Trophoblast cell (in vitro differentiated cells and primary cell): ENCODE measurements at regions not wholly inside any gene's neighbourhood (a gene's known extent, or its start where the extent isn't known, plus 50 kb on each side); places are given as distances from the start of the nearest gene placed in this dataset.

Source experiments
- DNase-seq, 2 donors: peaks; one replicate each; pipeline ENCODE4 v3.0.0-alpha.2; 2016
- H2AFZ ChIP-seq: 2 replicates; pipeline ENCODE4 v1.6.1; 2013; ENCODE audit warnings: low read length, moderate library complexity, mild to moderate bottlenecking; ENCODE audit not compliant: insufficient read depth, poor library complexity
- H2AK5ac ChIP-seq: 2 replicates; pipeline ENCODE4 v1.6.1; 2013; ENCODE audit warnings: mild to moderate bottlenecking, low read length
- H2BK120ac ChIP-seq: 2 replicates; pipeline ENCODE4 v1.6.1; 2013; ENCODE audit warnings: low read length, mild to moderate bottlenecking, moderate library complexity; ENCODE audit not compliant: insufficient read depth, poor library complexity
- H2BK12ac ChIP-seq: 2 replicates; pipeline ENCODE4 v1.6.1; 2013; ENCODE audit warnings: mild to moderate bottlenecking, low read length, moderate library complexity
- H2BK5ac ChIP-seq: 2 replicates; pipeline ENCODE4 v1.6.1; 2013; ENCODE audit warnings: low read length, low read depth, moderate library complexity, mild to moderate bottlenecking; ENCODE audit not compliant: poor library complexity
- H3K14ac ChIP-seq: 2 replicates; pipeline ENCODE4 v1.6.1; 2013; ENCODE audit warnings: mild to moderate bottlenecking, low read length
- H3K18ac ChIP-seq: 2 replicates; pipeline ENCODE4 v1.6.1; 2013; ENCODE audit warnings: mild to moderate bottlenecking, low read length
- H3K23ac ChIP-seq: 2 replicates; pipeline ENCODE4 v1.6.1; 2013; ENCODE audit warnings: low read length
- H3K27ac ChIP-seq: 2 replicates; pipeline ENCODE4 v1.5.1; 2013; ENCODE audit warnings: low read depth, mild to moderate bottlenecking, inconsistent platforms, low read length, moderate library complexity
- H3K27me3 ChIP-seq: 2 replicates; pipeline ENCODE4 v1.6.1; 2013; ENCODE audit warnings: inconsistent platforms, mild to moderate bottlenecking, low read length, moderate library complexity; ENCODE audit not compliant: insufficient read depth
- H3K36me3 ChIP-seq, 2 experiments: 1 replicate in 1 of 2; 2 replicates in 1 of 2; pipeline ENCODE4 v1.6.1; 2013; ENCODE audit warnings: low read length in 2 of 2, mild to moderate bottlenecking in 2 of 2, moderate library complexity in 1 of 2; ENCODE audit not compliant: insufficient read depth in 2 of 2, control insufficient read depth in 1 of 2
- H3K4ac ChIP-seq: 2 replicates; pipeline ENCODE4 v1.6.1; 2013; ENCODE audit warnings: low read depth, mild to moderate bottlenecking, low read length, moderate library complexity
- H3K4me1 ChIP-seq, 2 experiments: 1 replicate in 1 of 2; 2 replicates in 1 of 2; pipeline ENCODE4 v1.6.1; 2013; ENCODE audit warnings: low read length in 2 of 2, mild to moderate bottlenecking in 2 of 2, moderate library complexity in 1 of 2; ENCODE audit not compliant: insufficient read depth in 2 of 2, control insufficient read depth in 1 of 2
- H3K4me2 ChIP-seq: 2 replicates; pipeline ENCODE4 v1.6.1; 2013; ENCODE audit warnings: inconsistent platforms, mild to moderate bottlenecking, low read length, moderate library complexity
- H3K4me3 ChIP-seq: 2 replicates; pipeline ENCODE4 v1.5.1; 2013; ENCODE audit warnings: mild to moderate bottlenecking, low read depth, low read length, inconsistent platforms
- H3K79me1 ChIP-seq: one replicate; pipeline ENCODE4 v1.6.1; 2013; ENCODE audit warnings: low read length
- H3K79me2 ChIP-seq: 2 replicates; pipeline ENCODE4 v1.6.1; 2013; ENCODE audit warnings: low read length, mild to moderate bottlenecking; ENCODE audit not compliant: control insufficient read depth, insufficient read depth, poor library complexity
- H3K9ac ChIP-seq: 2 replicates; pipeline ENCODE4 v1.6.1; 2013; ENCODE audit warnings: mild to moderate bottlenecking, low read length
- H3K9me3 ChIP-seq: 2 replicates; pipeline ENCODE4 v1.6.1; 2013; ENCODE audit warnings: low read depth, mild to moderate bottlenecking, control low read depth, inconsistent platforms, low read length; ENCODE audit not compliant: insufficient read depth
- H4K12ac ChIP-seq: 2 replicates; pipeline ENCODE4 v1.6.1; 2013; ENCODE audit warnings: low read depth, mild to moderate bottlenecking, low read length, moderate library complexity
- H4K8ac ChIP-seq: 2 replicates; pipeline ENCODE4 v1.6.1; 2013; ENCODE audit warnings: low read depth, mild to moderate bottlenecking, low read length, moderate library complexity
- H4K91ac ChIP-seq: one replicate; pipeline ENCODE4 v1.6.1; 2013; ENCODE audit warnings: low read depth, mild to moderate bottlenecking, low read length, moderate library complexity
- WGBS: extraction: QIAGEN DNeasy Blood & Tissue Kit; methylation state at CpG from one replicate; pipeline ENCODE4 v1.1.7; 2013; ENCODE audit warnings: missing lambda C conversion rate; ENCODE audit not compliant: insufficient read length, insufficient coverage; ENCODE audit errors: extremely low coverage; 5-methylcytosine and 5-hydroxymethylcytosine counted together

DNA sequence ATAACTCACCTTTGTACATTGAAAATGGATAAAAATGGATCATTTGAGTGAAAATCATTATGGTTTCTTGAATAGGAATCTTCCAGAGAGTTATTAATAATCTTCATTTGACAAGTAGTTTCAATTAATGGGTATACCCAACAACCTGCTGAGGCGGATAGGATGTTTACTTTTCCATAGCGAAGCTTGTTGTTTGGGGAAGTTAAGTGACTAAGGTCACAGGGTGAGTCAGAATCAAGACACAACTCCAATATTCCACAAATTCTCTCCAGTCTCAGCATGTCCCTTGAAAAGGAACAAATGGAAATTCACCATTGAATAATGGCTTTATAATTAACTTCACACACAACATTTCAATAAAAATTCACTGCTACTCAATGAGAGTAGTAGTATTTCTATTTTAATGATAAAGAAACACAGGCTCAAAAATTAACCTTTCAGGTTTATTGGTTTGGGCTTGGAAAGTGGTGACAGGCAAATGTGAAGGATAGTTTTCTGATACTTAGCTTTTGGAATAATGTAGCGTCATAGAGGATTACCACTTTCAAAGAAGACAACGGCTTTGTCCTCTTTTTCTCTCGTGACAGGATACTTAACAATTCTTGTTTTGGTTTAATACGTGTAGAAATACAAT, 211.3 kb downstream of the GPD2 start:
- no peaks in the 10 kb centered on the region for H3K4me1 ChIP-seq
- WGBS: no CpG with 5 or more reads among the region's 6 CpGs
- H4K12ac ChIP-seq: no peak overlapping the region
- H2AK5ac ChIP-seq: no peak overlapping the region
- H3K36me3 ChIP-seq: no peaks in the 10 kb centered on the region
- H3K9ac ChIP-seq: no peak overlapping the region
- DNase-seq: no peak
- no peak overlapping the region for H3K4me3 ChIP-seq
- no peak overlapping the region for H4K8ac ChIP-seq
- H3K14ac ChIP-seq: no peak overlapping the region
- H3K4ac ChIP-seq: no peak overlapping the region
- H2AFZ ChIP-seq: no peak overlapping the region
- no peak overlapping the region for H2BK12ac ChIP-seq
- H3K4me2 ChIP-seq: no peak overlapping the region
- H3K27me3 ChIP-seq: no peaks in the 10 kb centered on the region
- H3K9me3 ChIP-seq: no peaks in the 10 kb centered on the region
- H3K27ac ChIP-seq: no peak overlapping the region
- no peak overlapping the region for H4K91ac ChIP-seq
- no peaks in the 10 kb centered on the region for H3K79me1 ChIP-seq
- no peaks in the 10 kb centered on the region for H3K79me2 ChIP-seq
- H2BK120ac ChIP-seq: no peak overlapping the region
- no peak overlapping the region for H2BK5ac ChIP-seq
- H3K23ac ChIP-seq: no peak overlapping the region
- no peak overlapping the region for H3K18ac ChIP-seq

DNA sequence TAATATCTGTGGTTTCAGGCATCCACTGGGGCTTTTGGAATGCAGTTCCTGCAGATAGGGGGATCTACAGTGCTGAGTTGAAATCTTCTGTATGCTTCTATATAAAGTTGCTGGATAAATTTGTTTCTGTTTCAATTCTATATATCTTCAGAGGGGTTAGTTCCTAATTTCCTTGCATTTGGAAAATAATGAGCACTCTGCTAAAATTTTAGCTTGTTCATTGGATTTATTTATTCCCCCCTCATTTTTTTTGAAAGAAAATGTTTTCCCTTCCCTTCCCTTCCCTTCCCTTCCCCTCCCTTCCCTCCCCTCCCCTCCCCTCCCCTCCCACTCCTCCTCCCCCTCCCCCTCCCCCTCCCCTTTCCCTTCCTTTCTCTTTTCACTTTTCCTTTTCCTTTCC, 212.3 kb downstream of the GPD2 start:
- H2BK5ac ChIP-seq: no peak overlapping the region
- H3K79me2 ChIP-seq: no peaks in the 10 kb centered on the region
- H4K91ac ChIP-seq: no peak overlapping the region
- no peak overlapping the region for H3K27ac ChIP-seq
- H2AK5ac ChIP-seq: no peak overlapping the region
- H3K27me3 ChIP-seq: no peaks in the 10 kb centered on the region
- no peaks in the 10 kb centered on the region for H3K4me1 ChIP-seq
- no peaks in the 10 kb centered on the region for H3K36me3 ChIP-seq
- no peak overlapping the region for H4K12ac ChIP-seq
- H4K8ac ChIP-seq: no peak overlapping the region
- no peaks in the 10 kb centered on the region for H3K9me3 ChIP-seq
- no peak for DNase-seq
- H3K14ac ChIP-seq: no peak overlapping the region
- no peaks in the 10 kb centered on the region for H3K79me1 ChIP-seq
- no peak overlapping the region for H3K9ac ChIP-seq
- no peak overlapping the region for H3K4me2 ChIP-seq
- H3K18ac ChIP-seq: no peak overlapping the region
- no peak overlapping the region for H3K4me3 ChIP-seq
- no peak overlapping the region for H3K23ac ChIP-seq
- no peak overlapping the region for H2BK12ac ChIP-seq
- no peak overlapping the region for H2AFZ ChIP-seq
- no peak overlapping the region for H3K4ac ChIP-seq
- H2BK120ac ChIP-seq: no peak overlapping the region

DNA sequence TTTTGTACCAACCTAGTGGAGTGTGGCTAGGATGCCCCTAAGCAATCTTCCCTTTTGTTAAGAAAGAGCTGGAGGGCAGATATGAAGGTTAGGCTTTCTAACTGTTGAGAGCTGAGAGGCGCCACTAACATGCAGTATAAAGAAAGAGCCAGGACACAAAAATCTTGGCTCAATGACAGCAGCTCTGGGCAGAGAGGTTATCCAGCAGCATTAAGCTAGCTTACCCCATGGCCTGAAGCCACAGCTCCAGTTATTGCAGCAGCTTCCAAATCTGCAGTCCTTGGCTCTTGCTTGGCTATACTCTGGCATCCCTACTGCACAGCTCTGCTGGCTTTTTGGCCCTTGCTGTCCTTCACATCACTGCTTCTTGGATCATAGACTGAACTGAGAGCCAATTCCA, 213.4 kb downstream of the GPD2 start:
- H2BK12ac ChIP-seq: no peak overlapping the region
- no peak overlapping the region for H3K4me2 ChIP-seq
- no peaks in the 10 kb centered on the region for H3K4me1 ChIP-seq
- no peak overlapping the region for H2BK120ac ChIP-seq
- no peaks in the 10 kb centered on the region for H3K79me1 ChIP-seq
- H3K9me3 ChIP-seq: no peaks in the 10 kb centered on the region
- no peak overlapping the region for H3K23ac ChIP-seq
- H3K79me2 ChIP-seq: no peaks in the 10 kb centered on the region
- H3K36me3 ChIP-seq: no peaks in the 10 kb centered on the region
- H4K91ac ChIP-seq: no peak overlapping the region
- no peak for DNase-seq
- H2AFZ ChIP-seq: no peak overlapping the region
- no peak overlapping the region for H4K8ac ChIP-seq
- H3K18ac ChIP-seq: no peak overlapping the region
- H2AK5ac ChIP-seq: no peak overlapping the region
- H3K27me3 ChIP-seq: no peaks in the 10 kb centered on the region
- no peak overlapping the region for H3K9ac ChIP-seq
- no peak overlapping the region for H3K4me3 ChIP-seq
- no peak overlapping the region for H3K14ac ChIP-seq
- H3K4ac ChIP-seq: no peak overlapping the region
- no CpG with 5 or more reads among the region's 1 CpG for WGBS
- H3K27ac ChIP-seq: no peak overlapping the region
- no peak overlapping the region for H2BK5ac ChIP-seq
- no peak overlapping the region for H4K12ac ChIP-seq

DNA sequence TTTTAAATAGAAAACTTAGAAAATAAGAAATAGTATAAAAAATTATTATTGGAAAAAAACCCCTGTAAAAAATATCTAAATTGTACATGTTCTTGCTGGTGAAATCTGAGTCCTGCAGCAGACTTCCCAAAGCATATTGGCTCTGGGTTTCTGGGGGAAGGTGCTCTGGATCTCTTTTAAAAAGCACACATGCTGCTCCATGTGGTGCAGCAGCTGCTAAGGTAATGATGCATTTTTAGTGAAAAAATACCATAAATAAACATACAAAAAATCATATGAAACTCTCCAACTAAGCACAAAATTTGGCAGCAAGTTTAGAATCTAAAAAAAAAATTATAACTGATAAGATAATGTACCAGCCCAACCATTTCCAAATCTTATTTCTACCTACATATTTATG, 216.5 kb downstream of the GPD2 start:
- Histone ChIP-seq H3K9me3 (no peaks in the 10 kb centered on the region), H2BK5ac (no peak overlapping the region), H2BK120ac (no peak overlapping the region), H3K14ac (no peak overlapping the region), H2AFZ (no peak overlapping the region), H3K4me1 (no peaks in the 10 kb centered on the region), H3K4me3 (no peak overlapping the region), H2BK12ac (no peak overlapping the region), H2AK5ac (no peak overlapping the region), H4K12ac (no peak overlapping the region), H3K18ac (no peak overlapping the region), H4K8ac (no peak overlapping the region), H3K9ac (no peak overlapping the region), H3K27ac (no peak overlapping the region), H3K36me3 (no peaks in the 10 kb centered on the region), H4K91ac (no peak overlapping the region), H3K4me2 (no peak overlapping the region), H3K79me2 (no peaks in the 10 kb centered on the region), H3K79me1 (no peaks in the 10 kb centered on the region), H3K23ac (no peak overlapping the region), H3K27me3 (no peaks in the 10 kb centered on the region), H3K4ac (no peak overlapping the region)
- DNase-seq: no peak
